ENCODE measurements at regions not wholly inside any gene's neighbourhood (a gene's known extent, or its start where the extent isn't known, plus 50 kb on each side); places are given as distances from the start of the nearest gene placed in this dataset.

- peaks cover 33% of the 10 kb centered on the region for H3K4me1 Mint-ChIP-seq
- Histone ChIP-seq H3K4me2 (peak overlapping the region; percentile 8), H3K27ac (ENCODE audit: low read depth) (peak overlapping the region; percentile 22), H3K79me2 (replicated peaks; ENCODE audit: insufficient read depth) (no peaks in the 10 kb centered on the region), H3K36me3 (ENCODE audit: insufficient read depth) (no peaks in the 10 kb centered on the region), H3K4me3 (0 out of 2 replicates have a peak overlapping the region, but pooled peaks have one; percentile 7), H2AFZ (peak overlapping the region; percentile 38; the same call in 1 of the 2 replicates), H4K20me1 (replicated peaks; ENCODE audit: insufficient read depth) (no peaks in the 10 kb centered on the region), H3K4me1 (ENCODE audit: insufficient read depth) (peaks cover 35% of the 10 kb centered on the region), H3K27me3 (ENCODE audit: insufficient read depth) (no peaks in the 10 kb centered on the region), H3K9me2 (ENCODE audit: insufficient read depth) (peaks cover 12% of the 10 kb centered on the region; the same call in 1 of the 2 replicates), H3F3A (replicated peaks; ENCODE audit: low read depth) (no peaks in the 10 kb centered on the region)
- H3K9me3 Mint-ChIP-seq, result no peaks in the 10 kb centered on the region
- no peak for TF ChIP-seq CREB1 (CRISPR knock-in tag; IDR thresholded peaks at IDR 0.05; ENCODE audit: low read depth)
- no peak for TF ChIP-seq NANOG (IDR thresholded peaks at IDR 0.05; ENCODE audit: borderline replicate concordance)
- no peak for TF ChIP-seq ZNF462 (CRISPR knock-in tag; IDR thresholded peaks at IDR 0.05)
- TF ChIP-seq ZNF331 (CRISPR knock-in tag; IDR thresholded peaks at IDR 0.05; ENCODE audit: low read depth), result no peak
- no peak for TF ChIP-seq EZH2phosphoT487 (IDR thresholded peaks at IDR 0.05; ENCODE audit: unreplicated experiment)
- no peak for TF ChIP-seq ETS1 (IDR thresholded peaks at IDR 0.05)
- TF ChIP-seq CTCF (conservative IDR thresholded peaks at IDR 0.05; ENCODE audit: low read depth in 2 of 2), result no peak
- TF ChIP-seq REST (IDR thresholded peaks at IDR 0.05; ENCODE audit: unreplicated experiment), result no peak
- TF ChIP-seq JUNB (IDR thresholded peaks at IDR 0.05; ENCODE audit: unreplicated experiment), result no peak
- TF ChIP-seq EZH2 (IDR thresholded peaks at IDR 0.05; ENCODE audit: low read depth, unreplicated experiment), result no peak
- no peak for TF ChIP-seq STAT1 (IDR thresholded peaks at IDR 0.05; ENCODE audit: unreplicated experiment)
- TF ChIP-seq ZNF114 (CRISPR knock-in tag; IDR thresholded peaks at IDR 0.05), result no peak
- no peak for TF ChIP-seq POLR2AphosphoS5 (IDR thresholded peaks at IDR 0.05; ENCODE audit: low read depth)
- 0 out of 2 replicates have a peak overlapping the region, but pooled peaks have one; percentile 6 for H3K27ac Mint-ChIP-seq
- ATAC-seq (peak; percentile 58), DNase-seq (ENCODE audit: low spot score) (peak; percentile 42)
- no peaks in the 10 kb centered on the region for H3K36me3 Mint-ChIP-seq (ENCODE audit: low read depth)
- H3K27me3 Mint-ChIP-seq (ENCODE audit: insufficient read depth, low read depth, poor library complexity), result peaks cover 1% of the 10 kb centered on the region
- peak overlapping the region; percentile 36; the same call in 2 of the 3 replicates for H3K4me3 Mint-ChIP-seq
These were observed 79.8 kb upstream of the MAMDC2 start for GRCh38 chr9:69963803-69964202.
